GM12873 (cell line): ENCODE measurements at regions not wholly inside any gene's neighbourhood (a gene's known extent, or its start where the extent isn't known, plus 50 kb on each side); places are given as distances from the start of the nearest gene placed in this dataset.

Source experiments
- CTCF ChIP-seq: IDR thresholded peaks from 2 replicates; pipeline ENCODE4 v1.5.1; 2012; ENCODE audit warnings: low read depth, mild to moderate bottlenecking, moderate library complexity, low read length, control low read depth; ENCODE audit not compliant: insufficient read depth; ENCODE audit errors: missing control alignments

DNA sequence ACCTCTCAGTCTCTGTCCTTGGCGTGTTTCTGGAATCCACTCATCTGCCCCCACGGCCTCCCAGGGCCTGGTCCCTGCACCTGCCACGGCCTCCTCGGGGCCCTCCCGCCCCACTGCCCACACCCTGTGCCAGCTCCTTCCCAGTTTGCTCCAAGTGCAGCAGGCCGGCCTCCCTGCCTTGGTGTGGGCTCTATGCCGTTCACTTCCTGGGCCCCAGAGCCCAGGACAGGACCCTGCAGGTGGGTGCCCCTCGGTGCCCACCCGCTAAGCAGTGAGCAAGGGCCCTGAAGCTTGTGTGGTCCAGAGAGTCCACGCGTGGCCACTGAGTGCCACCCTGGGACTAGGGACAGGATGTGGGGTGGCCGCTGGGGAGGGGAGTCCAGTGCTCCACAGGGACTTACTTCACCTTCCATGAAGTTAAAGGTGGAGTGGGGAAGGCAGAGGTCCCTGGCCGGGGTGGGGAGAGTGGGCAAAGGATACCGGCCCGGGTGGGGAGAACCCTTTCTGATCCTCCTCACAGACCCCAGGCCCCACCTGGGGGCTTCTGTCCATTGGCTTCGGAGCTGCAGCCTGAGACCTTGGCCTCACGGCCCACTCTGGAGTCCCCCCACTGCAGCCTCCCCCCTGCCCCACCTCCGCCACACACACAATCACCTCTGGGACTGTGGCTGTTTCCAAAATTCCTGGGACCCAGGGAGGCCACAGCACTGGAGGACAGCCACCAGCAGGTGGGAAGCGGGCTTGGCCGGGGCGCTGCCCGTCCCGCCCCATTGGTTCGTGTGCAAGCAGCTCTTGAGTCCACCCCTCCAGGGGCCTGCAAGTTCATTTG, 60.0 kb upstream of the NKX1-1 start:
- TF ChIP-seq CTCF: no peak

DNA sequence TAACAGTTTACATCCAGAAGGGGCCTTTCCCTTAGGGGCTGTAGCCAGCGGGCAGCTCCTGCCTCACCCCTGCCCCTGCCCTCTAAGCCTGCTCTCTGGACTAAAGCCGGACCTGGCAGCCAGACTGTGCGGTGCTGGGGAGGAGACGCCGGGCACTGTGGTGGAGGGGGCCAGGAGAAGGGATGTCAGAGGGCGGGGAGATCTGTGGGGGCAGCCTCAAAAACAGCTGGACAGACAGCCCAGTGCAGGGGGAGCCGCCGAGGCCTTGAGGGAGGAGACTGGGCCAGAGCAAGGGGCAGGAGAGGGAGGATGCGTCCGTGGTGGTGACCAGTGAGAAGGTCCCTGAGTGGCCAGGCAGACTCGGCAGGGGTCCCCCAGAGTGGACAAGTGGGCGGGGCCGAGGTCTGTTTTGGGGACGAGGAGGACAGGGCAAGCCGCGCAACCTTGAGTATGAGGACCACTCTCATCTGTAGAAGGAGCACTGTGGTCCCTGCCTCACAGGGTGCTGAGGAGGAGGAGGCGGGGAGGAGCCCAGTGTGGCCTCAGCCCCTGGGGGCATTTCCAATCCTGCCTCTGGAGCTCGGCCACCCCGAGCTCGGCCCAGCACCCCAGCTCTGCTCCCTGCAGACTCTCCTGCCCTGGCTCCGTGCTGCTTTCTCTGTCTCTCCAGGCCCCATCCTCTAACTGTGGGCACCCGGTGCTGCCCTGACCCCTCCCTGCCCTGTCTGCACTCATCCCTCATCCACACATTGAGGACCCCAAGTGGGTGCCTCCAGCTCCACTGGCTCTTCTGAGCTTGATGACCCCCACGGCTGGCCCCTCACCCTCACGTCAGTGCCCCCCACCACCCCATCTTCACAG, 59.2 kb upstream of the NKX1-1 start:
- TF ChIP-seq CTCF: no peak

- no peak for TF ChIP-seq CTCF
Observed at GRCh38 chr4:1464581-1465171, 58.4 kb upstream of the NKX1-1 start.

DNA sequence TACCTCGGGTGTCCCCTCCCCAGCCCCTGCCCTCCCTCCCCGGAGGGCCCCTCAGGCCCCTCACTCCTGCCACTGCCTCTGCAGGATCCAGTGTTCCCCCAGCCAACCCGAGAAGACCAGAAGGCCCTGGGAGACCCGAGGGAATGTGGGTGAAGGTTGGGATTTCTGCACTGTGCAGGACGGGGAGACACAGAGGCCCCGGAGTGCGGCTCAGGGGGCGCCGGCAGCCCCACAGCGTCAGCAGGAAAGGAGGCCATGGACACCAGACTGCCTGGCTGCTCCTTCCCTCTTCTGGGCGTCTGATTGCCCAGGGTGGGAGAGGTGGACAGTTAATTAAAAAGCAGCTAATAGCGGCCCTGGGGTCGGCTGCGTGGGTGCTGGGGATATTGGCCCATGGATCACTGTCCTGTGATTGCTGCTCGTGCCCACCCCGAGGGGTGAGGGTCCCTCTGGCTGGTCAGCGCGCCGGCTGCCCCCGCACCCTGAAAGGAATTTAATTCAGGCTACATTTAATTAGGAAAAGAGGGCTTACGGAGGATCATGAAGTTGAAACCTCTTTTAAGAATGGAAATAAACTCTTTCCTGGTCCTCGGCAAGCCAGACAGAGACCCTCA, 57.8 kb upstream of the NKX1-1 start:
- no peak for TF ChIP-seq CTCF

DNA sequence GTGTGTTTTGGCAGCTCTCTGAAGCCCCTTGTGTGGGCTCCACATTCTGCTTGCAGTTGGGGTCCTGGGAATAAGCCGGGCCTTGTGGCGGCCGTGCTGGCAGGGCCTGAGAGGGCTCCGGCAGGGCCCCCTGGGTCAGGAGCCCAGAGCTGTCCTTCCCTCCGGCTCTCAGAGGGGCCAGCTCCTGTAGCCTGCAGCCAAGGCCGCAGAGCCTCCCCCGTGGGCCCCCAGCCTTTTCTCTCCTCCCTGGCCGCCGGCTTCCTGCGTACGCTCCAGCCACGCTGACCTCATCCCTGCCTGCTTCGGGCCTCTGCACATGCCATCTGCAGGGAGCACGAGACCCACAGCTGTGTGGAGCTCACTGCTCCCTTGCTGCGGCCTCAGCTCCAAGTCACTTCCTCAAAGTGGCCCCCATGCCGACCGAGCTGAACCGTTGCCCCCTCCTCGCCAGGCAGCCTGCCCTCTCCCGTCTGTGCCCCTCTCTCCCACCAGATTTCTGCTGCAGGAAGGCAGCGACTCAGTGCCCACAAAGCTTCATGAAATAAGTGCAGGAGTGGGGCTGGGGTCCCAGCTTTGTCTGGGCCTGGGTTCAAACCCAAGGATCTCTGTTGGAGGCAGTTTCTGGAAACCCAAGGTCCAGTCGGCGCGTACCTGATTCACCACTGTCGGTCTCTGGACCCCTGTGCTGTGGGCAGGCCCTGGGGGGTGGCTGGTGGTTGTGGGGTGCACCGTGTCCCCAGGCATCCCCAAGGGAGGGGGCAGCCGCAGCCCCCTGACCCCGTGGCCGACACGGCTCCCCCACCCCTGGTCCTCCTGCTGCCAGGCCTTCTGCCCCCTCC, 57.1 kb upstream of the NKX1-1 start:
- TF ChIP-seq CTCF: no peak

GRCh38 chr4:1462768-1463075, 56.5 kb upstream of the NKX1-1 start:
- TF ChIP-seq CTCF: no peak
